ENCODE measurements at regions not wholly inside any gene's neighbourhood (a gene's known extent, or its start where the extent isn't known, plus 50 kb on each side); places are given as distances from the start of the nearest gene placed in this dataset.

DNA sequence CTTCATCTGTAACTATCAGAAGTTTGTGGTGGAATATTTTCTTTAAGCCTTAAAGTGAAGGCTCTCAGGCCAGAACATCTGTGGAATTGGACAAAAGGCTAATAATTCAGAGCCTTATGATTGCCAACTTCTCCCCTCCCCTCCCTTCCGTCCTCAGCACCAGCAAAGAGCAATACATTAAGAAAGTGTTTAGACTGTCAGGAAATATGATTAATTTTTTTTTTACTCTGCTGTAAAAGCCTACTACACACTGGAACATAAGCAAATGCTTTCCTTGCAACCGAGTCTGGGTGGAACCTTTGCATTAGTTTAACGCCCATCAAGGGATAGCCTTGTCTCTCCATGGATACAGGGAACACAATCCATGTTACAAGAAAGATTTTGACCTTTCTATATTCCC, 110.3 kb upstream of the TARS1 start:
- TF ChIP-seq, protein P1, sequence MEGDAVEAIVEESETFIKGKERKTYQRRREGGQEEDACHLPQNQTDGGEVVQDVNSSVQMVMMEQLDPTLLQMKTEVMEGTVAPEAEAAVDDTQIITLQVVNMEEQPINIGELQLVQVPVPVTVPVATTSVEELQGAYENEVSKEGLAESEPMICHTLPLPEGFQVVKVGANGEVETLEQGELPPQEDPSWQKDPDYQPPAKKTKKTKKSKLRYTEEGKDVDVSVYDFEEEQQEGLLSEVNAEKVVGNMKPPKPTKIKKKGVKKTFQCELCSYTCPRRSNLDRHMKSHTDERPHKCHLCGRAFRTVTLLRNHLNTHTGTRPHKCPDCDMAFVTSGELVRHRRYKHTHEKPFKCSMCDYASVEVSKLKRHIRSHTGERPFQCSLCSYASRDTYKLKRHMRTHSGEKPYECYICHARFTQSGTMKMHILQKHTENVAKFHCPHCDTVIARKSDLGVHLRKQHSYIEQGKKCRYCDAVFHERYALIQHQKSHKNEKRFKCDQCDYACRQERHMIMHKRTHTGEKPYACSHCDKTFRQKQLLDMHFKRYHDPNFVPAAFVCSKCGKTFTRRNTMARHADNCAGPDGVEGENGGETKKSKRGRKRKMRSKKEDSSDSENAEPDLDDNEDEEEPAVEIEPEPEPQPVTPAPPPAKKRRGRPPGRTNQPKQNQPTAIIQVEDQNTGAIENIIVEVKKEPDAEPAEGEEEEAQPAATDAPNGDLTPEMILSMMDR (IDR thresholded peaks at IDR 0.05; ENCODE audit: insufficient read depth, low read depth, low read length, missing control alignments) = no peak
- no peak for DNase-seq (ENCODE audit: low read depth)
- H3K4me3 ChIP-seq (ENCODE audit: low read length) = no peak overlapping the region

DNA sequence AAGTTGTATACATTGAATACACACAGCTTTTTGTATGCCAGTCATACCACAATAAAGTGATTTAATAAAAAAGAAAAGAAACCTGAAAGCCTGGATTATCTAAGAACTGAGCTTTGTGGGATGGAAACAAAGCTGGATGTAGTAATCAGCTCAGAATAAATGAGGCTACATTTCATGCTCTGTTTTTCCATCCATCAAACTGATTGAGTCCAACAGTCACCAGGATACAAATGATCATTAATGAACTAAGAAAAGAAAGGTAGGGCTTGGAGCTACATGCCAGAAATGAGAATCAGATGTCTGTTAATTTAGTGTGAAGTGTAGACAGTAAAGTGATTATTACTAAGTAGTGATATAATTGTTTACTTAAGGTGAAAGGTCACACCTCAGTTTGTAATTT, 109.8 kb upstream of the TARS1 start:
- DNase-seq (ENCODE audit: low read depth) = no peak
- H3K4me3 ChIP-seq (ENCODE audit: low read length) = no peak overlapping the region
- TF ChIP-seq, protein P1 (IDR thresholded peaks at IDR 0.05; ENCODE audit: insufficient read depth, low read depth, low read length, missing control alignments) = no peak

DNA sequence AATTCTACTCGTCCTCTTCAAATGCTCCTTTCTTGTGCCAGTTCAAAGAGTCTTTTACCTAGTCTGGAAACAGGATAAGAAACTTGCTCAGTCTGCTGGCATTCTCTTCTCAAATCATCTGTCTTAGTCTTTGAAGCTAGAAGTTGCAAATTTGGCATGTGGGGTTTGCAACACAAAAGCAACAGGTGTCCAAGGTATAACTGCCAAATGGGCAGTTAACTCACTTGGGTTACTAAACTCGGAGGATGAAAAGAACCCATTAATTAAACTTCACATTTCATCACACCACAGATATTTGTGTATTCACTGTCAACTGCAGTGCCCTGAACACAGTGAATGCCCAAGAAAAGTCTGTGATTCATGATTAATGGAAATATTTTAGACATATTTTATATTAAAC, 108.0 kb upstream of the TARS1 start:
- TF ChIP-seq, protein P1 (IDR thresholded peaks at IDR 0.05; ENCODE audit: insufficient read depth, low read depth, low read length, missing control alignments) = no peak
- no peak overlapping the region for H3K4me3 ChIP-seq (ENCODE audit: low read length)
- DNase-seq (ENCODE audit: low read depth) = no peak

DNA sequence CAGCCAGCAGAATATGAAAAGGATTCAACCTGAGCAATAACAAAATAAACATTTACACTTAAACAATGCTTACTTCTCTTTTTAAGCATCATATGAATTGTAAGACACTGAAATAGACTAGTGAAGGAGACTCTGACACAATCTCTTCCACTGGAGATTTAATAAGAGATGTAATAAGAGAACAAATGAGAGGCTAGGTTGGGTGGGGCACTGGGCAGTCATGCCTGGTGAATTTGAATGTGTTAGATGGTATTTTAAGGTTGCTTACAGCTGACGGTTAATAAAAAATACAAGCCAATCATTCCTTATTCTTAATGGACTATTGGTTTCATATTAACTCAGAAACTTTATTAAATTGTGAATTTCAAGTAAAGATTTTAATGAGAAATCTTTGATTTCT, 105.9 kb upstream of the TARS1 start:
- TF ChIP-seq, protein P1 (IDR thresholded peaks at IDR 0.05; ENCODE audit: insufficient read depth, low read depth, low read length, missing control alignments) = no peak
- no peak overlapping the region for H3K4me3 ChIP-seq (ENCODE audit: low read length)
- DNase-seq (ENCODE audit: low read depth) = no peak

DNA sequence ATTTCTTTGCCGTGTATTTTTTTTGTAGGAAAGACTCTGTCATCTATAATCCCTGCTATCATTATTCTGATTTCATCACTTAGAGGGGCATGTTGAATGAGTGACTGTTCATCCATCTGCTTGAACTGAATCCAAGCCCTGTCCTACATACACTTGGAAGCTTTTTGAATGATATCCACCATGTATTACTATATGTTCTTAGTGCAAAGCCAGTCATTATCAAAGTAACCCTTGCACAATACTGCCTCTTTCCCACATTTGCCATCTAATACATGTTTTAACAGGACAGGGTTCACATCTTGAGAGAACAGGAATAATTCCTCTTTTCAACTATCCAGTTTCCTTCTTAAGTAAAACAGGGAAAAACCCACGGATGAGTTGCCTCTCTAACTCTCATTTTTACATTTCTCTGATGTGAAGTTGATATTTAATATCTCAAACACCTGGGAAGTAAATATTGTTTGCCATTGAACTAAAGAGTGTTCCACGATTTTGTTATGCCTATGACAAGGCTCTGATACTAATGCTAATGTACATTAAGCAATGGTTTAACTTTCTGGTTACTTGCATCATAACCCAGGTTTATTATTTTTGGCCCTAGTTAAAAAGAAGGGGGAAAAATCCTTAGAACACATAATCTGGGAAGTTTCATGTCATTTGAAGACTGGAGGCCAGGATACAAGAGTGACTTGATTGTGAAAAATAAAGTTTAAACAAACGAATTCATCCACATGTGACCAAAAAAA, 103.7 kb upstream of the TARS1 start:
- DNase-seq (ENCODE audit: low read depth) = peak; percentile 94
- TF ChIP-seq, protein P1 (IDR thresholded peaks at IDR 0.05; ENCODE audit: insufficient read depth, low read depth, low read length, missing control alignments) = no peak
- no peak overlapping the region for H3K4me3 ChIP-seq (ENCODE audit: low read length)

DNA sequence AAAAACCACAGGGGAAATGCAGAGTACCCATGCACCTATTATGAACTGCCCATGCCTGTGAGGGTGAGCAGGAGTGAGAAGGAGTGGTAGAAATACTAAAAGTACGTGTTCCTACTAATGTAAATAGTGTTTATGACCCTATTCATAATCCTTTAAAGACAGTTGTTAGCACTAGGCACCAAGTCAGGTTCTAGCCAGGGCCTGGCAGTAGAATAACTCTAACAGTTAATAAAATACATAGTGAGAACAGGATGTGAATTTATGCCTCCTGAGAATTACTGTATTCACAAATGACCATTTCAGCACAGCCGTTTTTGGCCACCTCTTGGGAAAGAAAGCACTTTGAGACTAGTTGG, 103.2 kb upstream of the TARS1 start:
- H3K4me3 ChIP-seq (ENCODE audit: low read length) = no peak overlapping the region
- DNase-seq (ENCODE audit: low read depth) = no peak
- TF ChIP-seq, protein P1 (IDR thresholded peaks at IDR 0.05; ENCODE audit: insufficient read depth, low read depth, low read length, missing control alignments) = no peak

Measured in epithelial cell of esophagus (primary cell).